IMR-90 (cell line): ENCODE measurements at regions not wholly inside any gene's neighbourhood (a gene's known extent, or its start where the extent isn't known, plus 50 kb on each side); places are given as distances from the start of the nearest gene placed in this dataset.

Experiments used
- ATAC-seq: fragments of 200-7000 bp; cut with Tn5 transposase; 2 replicates; pipeline ENCODE4 v1.9.1; 2020; ENCODE audit warnings: low read depth, mild to moderate bottlenecking, moderate library complexity
- BruUV-seq: library from RNA; stranded (reverse); fragments of 400-500 nt; replicated peaks from 2 replicates; lab custom pipeline; 2021; lab: Mats Ljungman, UMichigan
- CTCF ChIA-PET: fragments of 300-600 bp; formaldehyde crosslinking; extraction: SDS; loops from one replicate; lab custom pipeline; 2021; ENCODE audit warnings: antibody characterized with exemption; lab: Yijun Ruan, JAX
- POLR2A ChIA-PET: fragments of 300-600 bp; sonication (Branson Sonifier 250); formaldehyde crosslinking; loops from one replicate; lab custom pipeline; 2022; ENCODE audit warnings: antibody characterized with exemption; ENCODE audit not compliant: unreplicated experiment; lab: Charles Lee
- DNase-seq: peaks from one replicate; pipeline ENCODE4 v3.0.0; 2013
- H2AFZ ChIP-seq: replicated peaks from 2 replicates; pipeline ENCODE3; 2013; ENCODE audit warnings: low read length, mild to moderate bottlenecking; ENCODE audit not compliant: poor library complexity
- H2AK5ac ChIP-seq: 2 replicates; pipeline ENCODE4 v1.6.1; 2013; ENCODE audit warnings: low read depth, low read length, inconsistent platforms
- H2AK9ac ChIP-seq: replicated peaks from 2 replicates; pipeline ENCODE3; 2013; ENCODE audit warnings: mild to moderate bottlenecking, low read depth, low read length, moderate library complexity; ENCODE audit not compliant: poor library complexity
- H2BK120ac ChIP-seq: 2 replicates; pipeline ENCODE4 v1.6.1; 2013; ENCODE audit warnings: low read depth, low read length, inconsistent platforms
- H2BK15ac ChIP-seq: 3 replicates; pipeline ENCODE4 v1.6.1; 2013; ENCODE audit warnings: low read depth, low read length, inconsistent platforms
- H2BK20ac ChIP-seq: 2 replicates; pipeline ENCODE4 v1.6.1; 2013; ENCODE audit warnings: low read depth, mild to moderate bottlenecking, inconsistent platforms, low read length, moderate library complexity
- H2BK5ac ChIP-seq: 2 replicates; pipeline ENCODE4 v1.6.1; 2013; ENCODE audit warnings: mild to moderate bottlenecking, low read depth, low read length, inconsistent platforms; ENCODE audit not compliant: poor library complexity, severe bottlenecking
- H3K14ac ChIP-seq: replicated peaks from 2 replicates; pipeline ENCODE4 v1.6.1; 2013; ENCODE audit warnings: low read depth, low read length, inconsistent platforms
- H3K18ac ChIP-seq: 2 replicates; pipeline ENCODE4 v1.6.1; 2013; ENCODE audit warnings: low read depth, low read length, control low read depth
- H3K23ac ChIP-seq: 2 replicates; pipeline ENCODE4 v1.6.1; 2013; ENCODE audit warnings: low read depth, low read length, inconsistent platforms
- H3K27ac ChIP-seq: 2 replicates; pipeline ENCODE4 v1.5.1; 2013; ENCODE audit warnings: mild to moderate bottlenecking, control low read depth, low read length; ENCODE audit not compliant: insufficient read depth
- H3K27me3 ChIP-seq: 2 replicates; pipeline ENCODE4 v1.6.1; 2013; ENCODE audit warnings: low read length; ENCODE audit not compliant: control insufficient read depth, insufficient read depth
- H3K36me3 ChIP-seq: 2 replicates; pipeline ENCODE4 v1.6.1; 2013; ENCODE audit warnings: low read length, mixed read lengths; ENCODE audit not compliant: control insufficient read depth, insufficient read depth
- H3K4ac ChIP-seq: 2 replicates; pipeline ENCODE4 v1.6.1; 2013; ENCODE audit warnings: low read depth, low read length, inconsistent platforms
- H3K4me1 ChIP-seq: 2 replicates; pipeline ENCODE4 v1.6.1; 2013; ENCODE audit warnings: low read length, mixed read lengths; ENCODE audit not compliant: control insufficient read depth, insufficient read depth
- H3K4me2 ChIP-seq: 2 replicates; pipeline ENCODE4 v1.6.1; 2013; ENCODE audit warnings: low read depth, mild to moderate bottlenecking, control low read depth, low read length, moderate library complexity
- H3K4me3 ChIP-seq: 2 replicates; pipeline ENCODE4 v1.5.1; 2013; ENCODE audit warnings: low read depth, mild to moderate bottlenecking, control low read depth, low read length, moderate library complexity; ENCODE audit not compliant: insufficient read depth
- H3K56ac ChIP-seq: 2 replicates; pipeline ENCODE4 v1.6.1; 2013; ENCODE audit warnings: low read length, inconsistent platforms; ENCODE audit not compliant: insufficient read depth; ENCODE audit errors: extremely low read depth
- H3K79me1 ChIP-seq, 2 experiments: 2 replicates each; pipeline ENCODE4 v1.6.1; 2013; ENCODE audit warnings: low read length in 2 of 2, inconsistent platforms in 1 of 2, low read depth in 1 of 2
- H3K9ac ChIP-seq: 2 replicates; pipeline ENCODE4 v1.6.1; 2013; ENCODE audit warnings: low read depth, low read length, control low read depth
- H3K9me1 ChIP-seq: 2 replicates; pipeline ENCODE4 v1.6.1; 2013; ENCODE audit warnings: low read length, inconsistent platforms; ENCODE audit not compliant: insufficient read depth
- H3K9me3 ChIP-seq: 2 replicates; pipeline ENCODE4 v1.6.1; 2013; ENCODE audit warnings: low read length; ENCODE audit not compliant: control insufficient read depth, insufficient read depth
- H4K20me1 ChIP-seq: 2 replicates; pipeline ENCODE4 v1.6.1; 2013; ENCODE audit warnings: low read length, inconsistent platforms; ENCODE audit not compliant: insufficient read depth
- H4K5ac ChIP-seq: 2 replicates; pipeline ENCODE4 v1.6.1; 2013; ENCODE audit warnings: mild to moderate bottlenecking, low read depth, low read length, control low read depth
- H4K8ac ChIP-seq, 2 experiments: 2 replicates each; pipeline ENCODE4 v1.6.1; 2013; ENCODE audit warnings: low read depth in 2 of 2, low read length in 2 of 2, control low read depth in 1 of 2, inconsistent platforms in 1 of 2
- H4K91ac ChIP-seq: 2 replicates; pipeline ENCODE4 v1.6.1; 2013; ENCODE audit warnings: low read depth, low read length, inconsistent platforms; ENCODE audit not compliant: insufficient read depth
- BHLHE40 ChIP-seq: fragments of 150-350 bp; IDR thresholded peaks from 2 replicates; pipeline ENCODE4 v1.6.1; 2016; ENCODE audit warnings: mild to moderate bottlenecking, low read depth, low read length
- CEBPB ChIP-seq: IDR thresholded peaks from 2 replicates; pipeline ENCODE4 v1.6.1; 2012; ENCODE audit warnings: low read depth, low read length, improper control_type of control experiment
- CHD1 ChIP-seq: IDR thresholded peaks from 2 replicates; pipeline ENCODE4 v1.6.1; 2012; ENCODE audit warnings: low read depth, low read length, improper control_type of control experiment
- FOS ChIP-seq: fragments of 150-350 bp; IDR thresholded peaks from 2 replicates; pipeline ENCODE4 v1.6.1; 2016; ENCODE audit warnings: low read depth, low read length
- MAFK ChIP-seq: IDR thresholded peaks from 2 replicates; pipeline ENCODE4 v1.6.1; 2012; ENCODE audit warnings: low read depth, low read length, improper control_type of control experiment
- MAZ ChIP-seq: IDR thresholded peaks from 2 replicates; pipeline ENCODE4 v1.6.1; 2012; ENCODE audit warnings: low read depth, mild to moderate bottlenecking, low read length, improper control_type of control experiment, moderate library complexity, borderline replicate concordance
- MXI1 ChIP-seq: IDR thresholded peaks from 2 replicates; pipeline ENCODE4 v1.6.1; 2012; ENCODE audit warnings: low read depth, mild to moderate bottlenecking, low read length, moderate library complexity, borderline replicate concordance
- NFE2L2 ChIP-seq: fragments of 150-350 bp; IDR thresholded peaks from 2 replicates; pipeline ENCODE4 v1.6.1; 2016; ENCODE audit warnings: low read depth, mild to moderate bottlenecking, low read length
- POLR2A ChIP-seq: IDR thresholded peaks from 2 replicates; pipeline ENCODE4 v1.6.1; 2012; ENCODE audit warnings: mild to moderate bottlenecking, low read depth, low read length
- RAD21 ChIP-seq: IDR thresholded peaks from 2 replicates; pipeline ENCODE4 v1.6.1; 2012; ENCODE audit warnings: low read length, improper control_type of control experiment
- RCOR1 ChIP-seq: IDR thresholded peaks from 2 replicates; pipeline ENCODE4 v1.6.1; 2012; ENCODE audit warnings: mild to moderate bottlenecking, low read length, improper control_type of control experiment; ENCODE audit not compliant: insufficient replicate concordance
- RFX5 ChIP-seq: IDR thresholded peaks from 2 replicates; pipeline ENCODE4 v1.8.0; 2012; ENCODE audit warnings: low read depth, mild to moderate bottlenecking, low read length, moderate library complexity
- SMC3 ChIP-seq: fragments of 150-350 bp; IDR thresholded peaks from 2 replicates; pipeline ENCODE4 v1.6.1; 2016; ENCODE audit warnings: low read depth, mild to moderate bottlenecking, antibody characterized with exemption, low read length, moderate library complexity
- WGBS, 2 experiments: methylation state at CpG; one replicate each; pipeline versions ENCODE4 v1.1.5 to v1.1.7; 2013; ENCODE audit warnings: missing lambda C conversion rate in 2 of 2; ENCODE audit not compliant: insufficient read length in 1 of 2; ENCODE audit errors: extremely low coverage in 2 of 2; 5-methylcytosine and 5-hydroxymethylcytosine counted together
- dilution Hi-C: fragments of 300-500 bp; cut with HindIII; formaldehyde crosslinking; loops from one replicate; pipeline ENCODE4 v1.14.3; 2018; ENCODE audit warnings: low sequenced_read_pairs; ENCODE audit not compliant: unreplicated experiment
- in situ Hi-C: fragments of 300-500 bp; cut with MboI; formaldehyde crosslinking; loops from 3 replicates; pipeline ENCODE4 v1.14.3; 2019; ENCODE audit warnings: low sequenced_read_pairs, inconsistent platforms, mixed read lengths
- intact Hi-C: fragments of 100-400 bp; cut with micrococcal nuclease; formaldehyde crosslinking; loops from 2 replicates; pipeline ENCODE4 v1.10.0; 2022
- TF ChIP-seq, protein P1 (sequence below): conservative IDR thresholded peaks from 2 replicates; pipeline ENCODE4 v1.5.1; 2012; ENCODE audit warnings: mild to moderate bottlenecking, low read depth, low read length, improper control_type of control experiment
- TF ChIP-seq, protein P2 (sequence below): fragments of 150-350 bp; IDR thresholded peaks from 2 replicates; pipeline ENCODE4 v1.6.1; 2017; ENCODE audit warnings: mild to moderate bottlenecking, antibody characterized with exemption, low read length, low read depth

DNA sequence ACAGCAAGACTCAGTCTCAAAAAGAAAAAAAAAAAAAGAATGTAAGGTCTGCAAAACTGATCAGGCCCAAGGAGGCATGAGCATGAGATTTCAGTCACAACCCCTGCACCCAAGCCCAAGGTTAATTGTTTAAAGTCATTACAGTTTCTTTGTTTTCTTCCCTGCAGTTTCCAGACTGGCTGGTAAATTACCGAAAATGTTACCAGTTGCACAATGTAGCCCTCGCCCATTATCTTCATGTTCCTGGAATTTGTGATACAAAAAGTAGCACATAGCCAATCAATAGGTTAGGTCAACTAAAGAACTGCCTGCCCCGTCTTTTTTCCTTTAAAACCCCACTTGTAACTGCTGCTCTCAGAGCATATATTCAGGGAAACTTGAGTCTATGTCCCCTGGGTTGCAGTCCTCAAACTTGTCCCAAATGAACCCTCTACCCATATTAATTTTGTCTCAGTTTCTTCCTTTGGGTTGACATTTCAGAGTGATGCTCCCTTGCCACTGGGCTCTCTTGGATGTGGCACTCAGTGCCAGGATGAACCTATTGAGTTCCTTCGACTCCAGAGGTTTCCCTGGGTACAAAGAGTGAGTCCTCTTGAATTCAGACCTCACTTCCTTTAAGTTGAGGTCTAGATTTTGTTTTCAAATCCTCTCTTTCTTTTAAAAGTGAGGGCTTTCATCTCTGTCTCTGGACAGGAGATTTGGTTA, 216.2 kb upstream of the HS6ST1 start:
- Histone ChIP-seq H3K36me3 (no peaks in the 10 kb centered on the region), H2AK5ac (peak overlapping the region; percentile 80; the same call in 1 of the 2 replicates), H3K4me3 (no peak overlapping the region), H3K23ac (no peak overlapping the region), H3K14ac (peak overlapping the region; percentile 43; the same call in 1 of the 2 replicates), H4K91ac (peak overlapping the region; percentile 19; the same call in 1 of the 2 replicates), H3K18ac (no peak overlapping the region), H2AK9ac (no peak overlapping the region), H3K4ac (peak overlapping the region; percentile 60), H3K9me1 (peaks cover 3% of the 10 kb centered on the region), H3K9me3 (no peaks in the 10 kb centered on the region), H3K56ac (no peak overlapping the region), H2BK15ac (peak overlapping the region; percentile 76; the same call in 1 of the 3 replicates), H3K4me2 (no peak overlapping the region), H2BK120ac (peak overlapping the region; percentile 99), H4K20me1 (no peaks in the 10 kb centered on the region), H3K79me1 (peaks cover 0 to 4% of the 10 kb centered on the region in 2 experiments; a peak in 1 of 4 replicates), H2BK20ac (peak overlapping the region; percentile 85), H3K27ac (no peak overlapping the region), H3K9ac (no peak overlapping the region), H4K8ac (no peak overlapping the region), H2BK5ac (no peak overlapping the region), H3K27me3 (no peaks in the 10 kb centered on the region), H3K4me1 (peaks cover 8% of the 10 kb centered on the region), H4K5ac (no peak overlapping the region), H2AFZ (no peak overlapping the region)
- CTCF ChIA-PET: interaction anchor here (0.5 to 0.7 kb wide), 2 partner anchors 62 to 119 kb away, joined by 3 to 4 read pairs; no protein-coding TSS in a partner anchor
- BruUV-seq: no TSS peak
- WGBS, 2 experiments: 100% methylated on average over 3 of the region's 4 CpGs; no CpG with 5 or more reads in 1 of the 2 experiments
- dilution Hi-C loops (no loop called here), intact Hi-C loops (no loop called here), in situ Hi-C loops (loop anchor here (10.0 kb wide), 1 partner anchor 210 kb away; no protein-coding TSS in a partner anchor)
- POLR2A ChIA-PET: no interaction called here
- ATAC-seq: no peak
- no peak for DNase-seq
- no peak for TF ChIP-seq RAD21
- no peak for TF ChIP-seq RCOR1
- TF ChIP-seq NFE2L2: no peak
- no peak for TF ChIP-seq FOS
- no peak for TF ChIP-seq CHD1
- no peak for TF ChIP-seq RFX5
- no peak for TF ChIP-seq POLR2A
- no peak for TF ChIP-seq MXI1
- no peak for TF ChIP-seq MAZ
- no peak for TF ChIP-seq MAFK
- TF ChIP-seq, protein P1, sequence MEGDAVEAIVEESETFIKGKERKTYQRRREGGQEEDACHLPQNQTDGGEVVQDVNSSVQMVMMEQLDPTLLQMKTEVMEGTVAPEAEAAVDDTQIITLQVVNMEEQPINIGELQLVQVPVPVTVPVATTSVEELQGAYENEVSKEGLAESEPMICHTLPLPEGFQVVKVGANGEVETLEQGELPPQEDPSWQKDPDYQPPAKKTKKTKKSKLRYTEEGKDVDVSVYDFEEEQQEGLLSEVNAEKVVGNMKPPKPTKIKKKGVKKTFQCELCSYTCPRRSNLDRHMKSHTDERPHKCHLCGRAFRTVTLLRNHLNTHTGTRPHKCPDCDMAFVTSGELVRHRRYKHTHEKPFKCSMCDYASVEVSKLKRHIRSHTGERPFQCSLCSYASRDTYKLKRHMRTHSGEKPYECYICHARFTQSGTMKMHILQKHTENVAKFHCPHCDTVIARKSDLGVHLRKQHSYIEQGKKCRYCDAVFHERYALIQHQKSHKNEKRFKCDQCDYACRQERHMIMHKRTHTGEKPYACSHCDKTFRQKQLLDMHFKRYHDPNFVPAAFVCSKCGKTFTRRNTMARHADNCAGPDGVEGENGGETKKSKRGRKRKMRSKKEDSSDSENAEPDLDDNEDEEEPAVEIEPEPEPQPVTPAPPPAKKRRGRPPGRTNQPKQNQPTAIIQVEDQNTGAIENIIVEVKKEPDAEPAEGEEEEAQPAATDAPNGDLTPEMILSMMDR: no peak
- TF ChIP-seq BHLHE40: no peak
- TF ChIP-seq, protein P2, sequence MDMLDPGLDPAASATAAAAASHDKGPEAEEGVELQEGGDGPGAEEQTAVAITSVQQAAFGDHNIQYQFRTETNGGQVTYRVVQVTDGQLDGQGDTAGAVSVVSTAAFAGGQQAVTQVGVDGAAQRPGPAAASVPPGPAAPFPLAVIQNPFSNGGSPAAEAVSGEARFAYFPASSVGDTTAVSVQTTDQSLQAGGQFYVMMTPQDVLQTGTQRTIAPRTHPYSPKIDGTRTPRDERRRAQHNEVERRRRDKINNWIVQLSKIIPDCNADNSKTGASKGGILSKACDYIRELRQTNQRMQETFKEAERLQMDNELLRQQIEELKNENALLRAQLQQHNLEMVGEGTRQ: no peak
- no peak for TF ChIP-seq SMC3
- no peak for TF ChIP-seq CEBPB
